Epithelial cell of proximal tubule (primary cell): ENCODE measurements at regions not wholly inside any gene's neighbourhood (a gene's known extent, or its start where the extent isn't known, plus 50 kb on each side); places are given as distances from the start of the nearest gene placed in this dataset.

Experiments
- DNase-seq: peaks from one replicate; pipeline ENCODE4 v3.0.0-alpha.2; 2011; ENCODE audit warnings: low read depth
- H3K4me3 ChIP-seq: 2 replicates; pipeline ENCODE4 v1.5.1; 2011; ENCODE audit warnings: low read depth, mild to moderate bottlenecking, low read length
- TF ChIP-seq, protein P1 (sequence below): conservative IDR thresholded peaks from 2 replicates; pipeline ENCODE4 v1.5.1; 2012; ENCODE audit warnings: low read depth, mild to moderate bottlenecking, low read length

DNA sequence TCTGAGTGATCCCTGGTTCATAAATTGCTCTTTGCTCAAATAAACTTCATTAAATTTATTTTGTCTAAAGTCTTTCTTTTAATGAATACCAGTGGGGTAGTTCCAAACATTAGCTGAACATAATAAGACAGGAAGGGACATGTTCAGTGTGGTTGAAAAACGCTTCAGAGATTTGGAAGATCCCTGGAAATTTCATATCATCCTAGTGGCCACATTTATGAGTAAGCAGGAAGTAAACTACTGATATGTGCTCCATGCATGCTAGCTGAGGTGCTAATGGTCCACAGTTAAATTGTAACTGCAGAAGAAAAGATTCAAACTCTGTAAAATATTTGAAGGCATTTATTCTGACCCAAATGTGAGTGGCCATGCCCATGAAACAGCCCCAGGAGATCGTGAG, 1328.7 kb downstream of the ADGRL3 start:
- no peak overlapping the region for H3K4me3 ChIP-seq
- TF ChIP-seq, protein P1, sequence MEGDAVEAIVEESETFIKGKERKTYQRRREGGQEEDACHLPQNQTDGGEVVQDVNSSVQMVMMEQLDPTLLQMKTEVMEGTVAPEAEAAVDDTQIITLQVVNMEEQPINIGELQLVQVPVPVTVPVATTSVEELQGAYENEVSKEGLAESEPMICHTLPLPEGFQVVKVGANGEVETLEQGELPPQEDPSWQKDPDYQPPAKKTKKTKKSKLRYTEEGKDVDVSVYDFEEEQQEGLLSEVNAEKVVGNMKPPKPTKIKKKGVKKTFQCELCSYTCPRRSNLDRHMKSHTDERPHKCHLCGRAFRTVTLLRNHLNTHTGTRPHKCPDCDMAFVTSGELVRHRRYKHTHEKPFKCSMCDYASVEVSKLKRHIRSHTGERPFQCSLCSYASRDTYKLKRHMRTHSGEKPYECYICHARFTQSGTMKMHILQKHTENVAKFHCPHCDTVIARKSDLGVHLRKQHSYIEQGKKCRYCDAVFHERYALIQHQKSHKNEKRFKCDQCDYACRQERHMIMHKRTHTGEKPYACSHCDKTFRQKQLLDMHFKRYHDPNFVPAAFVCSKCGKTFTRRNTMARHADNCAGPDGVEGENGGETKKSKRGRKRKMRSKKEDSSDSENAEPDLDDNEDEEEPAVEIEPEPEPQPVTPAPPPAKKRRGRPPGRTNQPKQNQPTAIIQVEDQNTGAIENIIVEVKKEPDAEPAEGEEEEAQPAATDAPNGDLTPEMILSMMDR: no peak
- no peak for DNase-seq

DNA sequence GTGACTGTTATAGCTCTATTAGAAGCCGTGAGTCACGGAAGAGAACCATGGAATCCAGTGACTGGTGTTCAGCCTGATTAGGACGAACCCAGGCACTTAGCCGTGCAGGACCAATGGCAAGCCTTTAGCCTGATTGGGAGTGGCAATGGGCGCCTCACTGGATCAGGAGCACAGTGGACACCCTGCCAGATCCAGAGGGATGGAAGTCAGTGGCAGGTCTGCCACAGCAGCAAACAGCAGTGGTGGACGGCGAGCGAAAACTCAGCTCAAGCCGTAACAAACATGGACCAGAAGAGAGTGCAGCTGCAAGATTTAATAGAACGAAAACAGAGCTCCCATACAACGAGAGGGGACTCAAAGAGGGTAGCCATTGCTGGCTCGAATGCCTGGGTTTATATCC, 1326.5 kb downstream of the ADGRL3 start:
- no peak overlapping the region for H3K4me3 ChIP-seq
- TF ChIP-seq, protein P1: no peak
- DNase-seq: no peak

DNA sequence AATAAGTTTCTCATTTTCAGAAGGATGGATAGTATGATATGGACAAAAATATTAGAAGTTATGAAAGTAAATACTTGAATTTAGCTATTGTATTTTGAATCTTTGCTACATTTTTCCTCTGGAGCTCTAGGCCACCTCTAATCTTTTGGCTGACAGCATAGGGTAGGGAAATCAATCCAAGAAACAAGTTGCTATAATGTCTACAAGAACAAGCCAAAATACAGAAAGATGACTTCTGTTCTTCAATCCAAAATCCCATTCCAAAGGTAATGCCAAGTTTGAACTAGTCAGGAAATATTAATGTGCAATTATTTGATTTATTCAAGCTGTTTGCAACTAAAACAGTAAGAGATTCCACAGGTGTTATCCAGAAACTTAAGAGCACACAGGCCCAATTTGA, 1323.1 kb downstream of the ADGRL3 start:
- no peak for DNase-seq
- TF ChIP-seq, protein P1: no peak
- H3K4me3 ChIP-seq: no peak overlapping the region

DNA sequence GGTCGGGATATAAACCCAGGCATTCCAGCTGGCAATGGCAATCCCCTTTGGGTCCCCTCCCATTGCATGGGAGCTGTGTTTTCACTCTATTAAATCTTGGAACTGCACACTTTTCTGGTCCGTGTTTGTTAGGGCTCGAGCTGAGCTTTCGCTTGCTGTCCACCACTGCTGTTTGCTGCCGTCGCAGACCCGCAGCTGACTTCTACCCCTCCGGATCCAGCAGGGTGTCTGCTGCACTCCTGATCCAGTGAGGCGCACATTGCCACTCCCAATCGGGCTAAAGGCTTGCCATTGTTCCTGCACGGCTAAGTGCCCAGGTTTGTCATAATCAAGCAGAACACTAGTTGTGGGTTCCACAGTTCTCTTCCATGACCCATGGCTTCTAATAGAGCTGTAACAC, 1322.1 kb downstream of the ADGRL3 start:
- H3K4me3 ChIP-seq: no peak overlapping the region
- DNase-seq: no peak
- TF ChIP-seq, protein P1: no peak

DNA sequence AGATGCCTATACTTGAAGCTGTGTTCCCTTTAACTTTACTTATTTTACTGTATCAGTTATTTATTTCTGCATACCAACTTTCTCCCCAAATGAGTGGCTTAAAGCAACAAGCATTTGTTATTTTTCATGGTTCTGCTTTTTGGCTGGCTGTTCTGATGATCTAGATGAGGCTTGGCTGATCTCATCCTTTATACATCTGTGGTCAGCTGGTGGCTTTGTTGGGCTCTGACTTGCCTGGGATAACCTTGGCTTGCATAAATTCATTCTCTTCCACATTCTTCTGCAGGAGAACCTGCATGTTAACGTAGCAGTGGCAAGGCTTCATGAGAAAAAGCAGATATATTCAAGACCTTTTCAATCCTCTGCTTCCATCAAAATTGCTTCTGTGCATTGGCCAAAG, 1317.6 kb downstream of the ADGRL3 start:
- H3K4me3 ChIP-seq: no peak overlapping the region
- TF ChIP-seq, protein P1: no peak
- DNase-seq: no peak

DNA sequence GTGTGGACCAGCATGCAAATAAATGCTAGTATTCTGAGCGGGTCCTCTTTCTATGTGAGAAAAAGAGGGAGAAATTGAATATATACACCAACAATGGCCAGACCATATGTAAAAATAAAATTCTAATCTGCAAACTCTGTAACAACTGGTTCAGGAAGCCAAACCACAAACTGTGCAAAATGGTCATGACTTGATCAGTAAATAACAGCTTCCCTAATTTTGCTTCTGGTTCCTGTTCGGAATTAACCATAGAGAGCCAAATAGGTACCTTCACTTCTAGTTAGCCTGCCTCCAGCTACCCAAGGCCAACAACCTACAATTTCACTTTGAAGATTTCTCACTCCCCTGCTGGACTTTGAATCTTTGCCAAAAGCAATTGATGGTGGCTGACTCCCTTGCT, 1313.2 kb downstream of the ADGRL3 start:
- no peak overlapping the region for H3K4me3 ChIP-seq
- TF ChIP-seq, protein P1: no peak
- no peak for DNase-seq

DNA sequence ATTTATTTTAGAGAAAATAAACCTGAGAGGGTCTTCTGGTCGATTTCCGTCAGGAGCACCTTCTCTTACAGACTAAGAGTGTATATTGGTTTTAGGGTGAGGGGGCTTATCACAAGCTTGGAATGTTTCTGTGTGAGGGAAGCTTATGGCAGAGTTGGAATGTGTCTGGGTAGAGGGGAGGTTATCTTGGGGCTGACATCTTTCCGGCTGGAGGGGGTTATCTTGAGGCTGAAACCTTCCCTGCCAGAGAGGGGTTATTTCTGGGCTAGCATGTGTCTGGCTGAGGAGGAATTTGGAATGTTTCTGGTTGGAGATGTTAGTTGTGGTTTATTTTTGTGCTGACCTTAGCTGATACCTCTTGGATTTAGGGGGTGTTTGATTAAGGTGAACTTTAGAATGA, 1312.1 kb downstream of the ADGRL3 start:
- no peak overlapping the region for H3K4me3 ChIP-seq
- TF ChIP-seq, protein P1: no peak
- no peak for DNase-seq
